Smooth muscle cell (in vitro differentiated cells): ENCODE measurements at regions not wholly inside any gene's neighbourhood (a gene's known extent, or its start where the extent isn't known, plus 50 kb on each side); places are given as distances from the start of the nearest gene placed in this dataset.

Experiments
- DNase-seq: peaks from one replicate; lab custom pipeline; 2025; ENCODE audit not compliant: unreplicated experiment; lab: John Stamatoyannopoulos, UW
- H2AFZ ChIP-seq: fragments of 200-600 bp; sonication (generic); 2 replicates; pipeline ENCODE4 v1.6.0; 2016; ENCODE audit warnings: antibody characterized with exemption, low read depth, mild to moderate bottlenecking
- H3F3A ChIP-seq: fragments of 200-600 bp; sonication (generic); 2 replicates; pipeline ENCODE4 v1.6.0; 2017; ENCODE audit warnings: antibody characterized with exemption, low read depth
- H3K27ac ChIP-seq: fragments of 200-600 bp; sonication (generic); 2 replicates; pipeline ENCODE4 v1.5.1; 2016; ENCODE audit warnings: low read depth, mild to moderate bottlenecking
- H3K27me3 ChIP-seq: fragments of 200-600 bp; sonication (generic); 2 replicates; pipeline ENCODE4 v1.6.1; 2016; ENCODE audit warnings: low read depth, mild to moderate bottlenecking
- H3K36me3 ChIP-seq: fragments of 200-600 bp; sonication (generic); 2 replicates; pipeline ENCODE4 v1.5.1; 2016; ENCODE audit warnings: low read depth
- H3K4me1 ChIP-seq: fragments of 200-600 bp; sonication (generic); 2 replicates; pipeline ENCODE4 v1.5.1; 2016; ENCODE audit warnings: low read depth
- H3K4me2 ChIP-seq: fragments of 200-600 bp; sonication (generic); 2 replicates; pipeline ENCODE4 v1.6.0; 2016; ENCODE audit warnings: mild to moderate bottlenecking
- H3K4me3 ChIP-seq: fragments of 200-600 bp; sonication (generic); 2 replicates; pipeline ENCODE4 v1.5.1; 2016; ENCODE audit warnings: mild to moderate bottlenecking
- H3K79me2 ChIP-seq: fragments of 200-600 bp; sonication (generic); 2 replicates; pipeline ENCODE4 v1.6.0; 2016; ENCODE audit warnings: low read depth, mild to moderate bottlenecking
- H3K9ac ChIP-seq: fragments of 200-600 bp; sonication (generic); 2 replicates; pipeline ENCODE4 v1.6.0; 2016; ENCODE audit warnings: low read depth
- H3K9me3 ChIP-seq: fragments of 200-600 bp; sonication (generic); replicated peaks from 2 replicates; pipeline ENCODE4 v1.5.1; 2016; ENCODE audit warnings: low read depth
- H4K20me1 ChIP-seq: fragments of 200-600 bp; sonication (generic); 2 replicates; pipeline ENCODE4 v1.6.0; 2016; ENCODE audit warnings: low read depth
- WGBS: methylation state at CpG from one replicate; pipeline ENCODE4 v1.1.7; 2016; ENCODE audit warnings: low lambda C conversion rate; 5-methylcytosine and 5-hydroxymethylcytosine counted together
- TF ChIP-seq, protein P1 (sequence below): fragments of 200-600 bp; sonication (generic); IDR thresholded peaks from 2 replicates; pipeline ENCODE4 v1.5.1; 2017; ENCODE audit warnings: borderline replicate concordance, mild to moderate bottlenecking, antibody characterized with exemption; ENCODE audit not compliant: insufficient read depth, poor library complexity, severe bottlenecking

- TF ChIP-seq, protein P1, sequence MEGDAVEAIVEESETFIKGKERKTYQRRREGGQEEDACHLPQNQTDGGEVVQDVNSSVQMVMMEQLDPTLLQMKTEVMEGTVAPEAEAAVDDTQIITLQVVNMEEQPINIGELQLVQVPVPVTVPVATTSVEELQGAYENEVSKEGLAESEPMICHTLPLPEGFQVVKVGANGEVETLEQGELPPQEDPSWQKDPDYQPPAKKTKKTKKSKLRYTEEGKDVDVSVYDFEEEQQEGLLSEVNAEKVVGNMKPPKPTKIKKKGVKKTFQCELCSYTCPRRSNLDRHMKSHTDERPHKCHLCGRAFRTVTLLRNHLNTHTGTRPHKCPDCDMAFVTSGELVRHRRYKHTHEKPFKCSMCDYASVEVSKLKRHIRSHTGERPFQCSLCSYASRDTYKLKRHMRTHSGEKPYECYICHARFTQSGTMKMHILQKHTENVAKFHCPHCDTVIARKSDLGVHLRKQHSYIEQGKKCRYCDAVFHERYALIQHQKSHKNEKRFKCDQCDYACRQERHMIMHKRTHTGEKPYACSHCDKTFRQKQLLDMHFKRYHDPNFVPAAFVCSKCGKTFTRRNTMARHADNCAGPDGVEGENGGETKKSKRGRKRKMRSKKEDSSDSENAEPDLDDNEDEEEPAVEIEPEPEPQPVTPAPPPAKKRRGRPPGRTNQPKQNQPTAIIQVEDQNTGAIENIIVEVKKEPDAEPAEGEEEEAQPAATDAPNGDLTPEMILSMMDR: no peak
- Histone ChIP-seq H3K27ac (no peak overlapping the region), H3K4me2 (no peak overlapping the region), H3K4me1 (peaks cover 4% of the 10 kb centered on the region), H4K20me1 (no peaks in the 10 kb centered on the region), H3F3A (no peaks in the 10 kb centered on the region), H2AFZ (no peak overlapping the region), H3K79me2 (no peaks in the 10 kb centered on the region), H3K36me3 (no peaks in the 10 kb centered on the region), H3K9ac (no peak overlapping the region), H3K27me3 (peaks cover 4% of the 10 kb centered on the region), H3K4me3 (no peak overlapping the region), H3K9me3 (no peaks in the 10 kb centered on the region)
- DNase-seq: no peak
- WGBS: 79% methylated on average over 1 of the region's 1 CpG
These were observed 584.6 kb upstream of the KLHL29 start for GRCh38 chr2:22800412-22800811.

DNA sequence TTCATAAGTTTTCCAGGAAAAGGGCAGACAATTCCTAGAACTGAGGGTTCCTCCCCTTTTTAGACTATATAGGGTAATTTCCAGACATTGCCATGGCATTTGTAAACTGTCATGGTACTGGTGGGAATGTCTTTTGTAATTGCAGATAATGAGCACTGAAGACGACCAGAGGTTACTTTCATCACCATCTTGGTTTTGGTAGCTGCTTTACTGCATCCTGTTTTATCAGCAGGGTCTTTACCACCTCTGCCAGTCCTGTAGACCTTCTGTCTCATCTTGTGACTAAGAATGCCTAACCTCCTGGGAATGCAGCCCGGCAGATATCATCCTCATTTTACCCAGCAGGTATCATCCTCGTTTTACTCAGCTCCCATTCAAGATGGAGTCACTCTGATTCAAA lies 583.9 kb upstream of the KLHL29 start:
- 60% methylated on average over 3 of the region's 3 CpGs for WGBS
- Histone ChIP-seq H3K36me3 (no peaks in the 10 kb centered on the region), H3K4me2 (no peak overlapping the region), H3K9ac (no peak overlapping the region), H3F3A (no peaks in the 10 kb centered on the region), H3K79me2 (no peaks in the 10 kb centered on the region), H3K4me1 (peaks cover 4% of the 10 kb centered on the region), H2AFZ (no peak overlapping the region), H3K4me3 (no peak overlapping the region), H3K27me3 (peaks cover 1% of the 10 kb centered on the region), H3K9me3 (no peaks in the 10 kb centered on the region), H4K20me1 (no peaks in the 10 kb centered on the region), H3K27ac (no peak overlapping the region)
- TF ChIP-seq, protein P1: no peak
- no peak for DNase-seq

GRCh38 chr2:22801970-22802369 lies 583.0 kb upstream of the KLHL29 start:
- Histone ChIP-seq H3K4me2 (no peak overlapping the region), H3K36me3 (no peaks in the 10 kb centered on the region), H2AFZ (no peak overlapping the region), H3K4me1 (peaks cover 4% of the 10 kb centered on the region), H3K27ac (no peak overlapping the region), H3K9ac (no peak overlapping the region), H3K79me2 (no peaks in the 10 kb centered on the region), H3K4me3 (no peak overlapping the region), H4K20me1 (no peaks in the 10 kb centered on the region), H3K9me3 (no peaks in the 10 kb centered on the region), H3F3A (no peaks in the 10 kb centered on the region), H3K27me3 (no peaks in the 10 kb centered on the region)
- DNase-seq: no peak
- TF ChIP-seq, protein P1: no peak
- 85% methylated on average over 5 of the region's 5 CpGs for WGBS

DNA sequence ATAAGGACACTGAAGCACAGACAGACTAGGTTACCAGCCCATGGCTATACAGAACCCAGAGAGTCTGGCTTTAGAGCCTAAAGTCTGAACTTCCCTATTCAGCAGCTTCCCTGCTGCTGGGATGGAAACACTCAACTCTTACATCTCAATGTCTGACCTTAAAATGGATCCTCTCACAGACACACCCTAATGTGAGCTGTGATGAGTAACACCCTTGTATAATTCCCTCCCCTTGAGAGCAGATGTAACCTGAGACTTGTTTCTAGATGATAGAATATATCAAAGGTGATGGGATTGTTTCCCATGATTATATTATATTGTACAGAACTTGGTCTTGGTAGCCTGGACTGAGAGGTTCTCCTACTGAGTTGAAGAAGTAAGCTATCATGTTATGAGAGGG lies 577.1 kb upstream of the KLHL29 start:
- no peaks in the 10 kb centered on the region for H3K9me3 ChIP-seq
- no peaks in the 10 kb centered on the region for H3K79me2 ChIP-seq
- H3K4me1 ChIP-seq: no peaks in the 10 kb centered on the region
- TF ChIP-seq, protein P1: no peak
- no peaks in the 10 kb centered on the region for H3K36me3 ChIP-seq
- H2AFZ ChIP-seq: no peak overlapping the region
- H3K27ac ChIP-seq: no peak overlapping the region
- H3K27me3 ChIP-seq: no peaks in the 10 kb centered on the region
- no peaks in the 10 kb centered on the region for H4K20me1 ChIP-seq
- H3K4me3 ChIP-seq: no peak overlapping the region
- H3K9ac ChIP-seq: no peak overlapping the region
- DNase-seq: no peak
- H3K4me2 ChIP-seq: no peak overlapping the region
- H3F3A ChIP-seq: no peaks in the 10 kb centered on the region
